Uterus (tissue), 3 donors: ENCODE measurements at regions not wholly inside any gene's neighbourhood (a gene's known extent, or its start where the extent isn't known, plus 50 kb on each side); places are given as distances from the start of the nearest gene placed in this dataset.

Source experiments
- DNase-seq, 2 donors: peaks; one replicate each; pipeline ENCODE4 v3.0.0-alpha.2; 2019 to 2020
- H3K27ac ChIP-seq, 2 donors: fragments of 200-600 bp; sonication (generic); 1 replicate in 1 of 2; 2 replicates in 1 of 2; pipeline ENCODE4 v1.5.1; 2016 to 2018
- H3K27me3 ChIP-seq, 2 donors: fragments of 200-600 bp; sonication (generic); one replicate each; pipeline ENCODE4 v1.5.1; 2018 to 2019; ENCODE audit warnings: control low read depth in 1 of 2
- H3K36me3 ChIP-seq, 2 donors: fragments of 200-600 bp; sonication (generic); one replicate each; pipeline ENCODE4 v1.5.1; 2019; ENCODE audit warnings: control low read depth in 1 of 2
- H3K4me1 ChIP-seq, 2 donors: fragments of 200-600 bp; sonication (generic); one replicate each; pipeline ENCODE4 v1.5.1; 2018 to 2019; ENCODE audit warnings: control low read depth in 1 of 2
- H3K4me3 ChIP-seq, 2 donors: fragments of 200-600 bp; sonication (generic); 1 replicate in 1 of 2; 2 replicates in 1 of 2; pipeline ENCODE4 v1.5.1; 2018 to 2019; ENCODE audit warnings: mild to moderate bottlenecking in 1 of 2
- H3K9me3 ChIP-seq, 2 donors: fragments of 200-600 bp; sonication (generic); one replicate each; pipeline ENCODE4 v1.5.1; 2019; ENCODE audit warnings: control low read depth in 1 of 2
- POLR2A ChIP-seq, 2 donors: fragments of 450-650 bp; IDR thresholded peaks; one replicate each; pipeline ENCODE4 v1.6.1; 2016; ENCODE audit warnings: antibody characterized with exemption in 2 of 2, mild to moderate bottlenecking in 1 of 2, moderate library complexity in 1 of 2
- intact Hi-C: fragments of 100-400 bp; cut with DNase I; formaldehyde crosslinking; loops from one replicate; pipeline ENCODE4 v1.15.1; 2023; ENCODE audit warnings: low total_unique reads
- TF ChIP-seq, protein P1 (sequence below), 4 experiments: fragments of 200-600 bp in 2 of 4; fragments of 450-650 bp in 2 of 4; sonication (generic) in 2 of 4; IDR thresholded peaks; one replicate each; pipeline ENCODE4 v1.5.1; 2016 to 2019; ENCODE audit warnings: antibody characterized with exemption in 4 of 4, mild to moderate bottlenecking in 2 of 4, moderate library complexity in 1 of 4
- donor health status: DM: yes; HTN: yes; CAD: no.

DNA sequence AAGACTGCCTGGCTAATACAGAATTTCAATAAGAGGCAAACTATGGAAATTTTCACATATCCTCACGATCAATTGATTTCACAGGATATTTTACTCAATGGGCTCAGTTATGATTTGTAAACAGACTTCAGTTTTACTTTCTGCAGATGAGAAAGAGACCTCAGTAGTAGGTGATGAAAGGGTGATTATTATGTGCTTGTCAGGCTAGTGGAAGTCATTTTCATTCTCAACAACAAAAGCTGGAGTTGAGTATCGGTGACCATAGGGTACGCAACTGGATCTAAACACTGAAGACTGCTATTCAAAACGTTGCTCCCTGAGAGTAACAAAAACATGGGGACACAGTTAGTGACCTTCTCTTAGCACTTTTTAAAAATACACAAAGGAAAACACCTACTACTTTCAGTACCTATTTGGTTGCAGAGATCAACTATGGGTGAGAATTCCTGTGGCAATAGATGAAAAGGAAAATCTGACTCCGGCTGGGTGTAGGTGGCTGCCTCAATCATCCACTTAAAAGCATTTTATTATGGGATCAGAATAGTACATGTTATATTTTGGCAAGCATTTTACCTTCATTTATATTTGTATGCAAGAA is 126.2 kb upstream of the VRK2 start:
- H3K9me3 ChIP-seq = no peaks in the 10 kb centered on the region

DNA sequence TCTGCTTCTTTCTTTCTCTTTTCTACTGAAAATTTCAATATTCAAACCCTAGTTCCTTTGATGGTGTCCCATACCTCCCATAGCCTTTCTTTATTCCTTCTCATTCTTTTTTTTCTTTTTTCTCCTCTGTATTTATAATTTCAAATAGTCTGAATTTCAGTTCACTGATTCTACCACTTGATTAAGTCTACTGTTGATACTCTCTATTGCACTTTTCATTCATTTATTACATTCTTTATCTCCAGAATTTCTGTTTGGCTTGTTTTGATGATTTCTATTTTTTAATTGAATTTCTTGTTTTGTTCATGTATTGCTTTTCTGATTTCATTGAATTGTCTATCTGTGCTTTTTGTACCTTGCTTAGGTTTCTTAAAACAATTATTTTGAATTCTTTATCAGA is 111.9 kb upstream of the VRK2 start:
- TF ChIP-seq POLR2A (IDR thresholded peaks at IDR 0.05) = no peak
- TF ChIP-seq, protein P1, sequence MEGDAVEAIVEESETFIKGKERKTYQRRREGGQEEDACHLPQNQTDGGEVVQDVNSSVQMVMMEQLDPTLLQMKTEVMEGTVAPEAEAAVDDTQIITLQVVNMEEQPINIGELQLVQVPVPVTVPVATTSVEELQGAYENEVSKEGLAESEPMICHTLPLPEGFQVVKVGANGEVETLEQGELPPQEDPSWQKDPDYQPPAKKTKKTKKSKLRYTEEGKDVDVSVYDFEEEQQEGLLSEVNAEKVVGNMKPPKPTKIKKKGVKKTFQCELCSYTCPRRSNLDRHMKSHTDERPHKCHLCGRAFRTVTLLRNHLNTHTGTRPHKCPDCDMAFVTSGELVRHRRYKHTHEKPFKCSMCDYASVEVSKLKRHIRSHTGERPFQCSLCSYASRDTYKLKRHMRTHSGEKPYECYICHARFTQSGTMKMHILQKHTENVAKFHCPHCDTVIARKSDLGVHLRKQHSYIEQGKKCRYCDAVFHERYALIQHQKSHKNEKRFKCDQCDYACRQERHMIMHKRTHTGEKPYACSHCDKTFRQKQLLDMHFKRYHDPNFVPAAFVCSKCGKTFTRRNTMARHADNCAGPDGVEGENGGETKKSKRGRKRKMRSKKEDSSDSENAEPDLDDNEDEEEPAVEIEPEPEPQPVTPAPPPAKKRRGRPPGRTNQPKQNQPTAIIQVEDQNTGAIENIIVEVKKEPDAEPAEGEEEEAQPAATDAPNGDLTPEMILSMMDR (IDR thresholded peaks at IDR 0.05) = no peak
- H3K9me3 ChIP-seq = peaks cover 0 to 14% of the 10 kb centered on the region in 2 donors
- DNase-seq = no peak
- H3K4me3 ChIP-seq = no peak overlapping the region
- H3K36me3 ChIP-seq = no peaks in the 10 kb centered on the region
- no peaks in the 10 kb centered on the region for H3K27me3 ChIP-seq
- no peak overlapping the region for H3K27ac ChIP-seq
- intact Hi-C loops = no loop called here
- no peaks in the 10 kb centered on the region for H3K4me1 ChIP-seq

More for the DNA sequence above, 126.2 kb upstream of the VRK2 start:
- no peaks in the 10 kb centered on the region for H3K36me3 ChIP-seq
- TF ChIP-seq, protein P1 (IDR thresholded peaks at IDR 0.05) = no peak
- no peak for TF ChIP-seq POLR2A (IDR thresholded peaks at IDR 0.05)
- DNase-seq = no peak
- H3K4me1 ChIP-seq = no peaks in the 10 kb centered on the region
- no peak overlapping the region for H3K4me3 ChIP-seq
- no peak overlapping the region for H3K27ac ChIP-seq
- no peaks in the 10 kb centered on the region for H3K27me3 ChIP-seq
- intact Hi-C loops = no loop called here

GRCh38 chr2:57936216-57936615 is 110.4 kb upstream of the VRK2 start:
- intact Hi-C loops = no loop called here
- peaks cover 0 to 14% of the 10 kb centered on the region in 2 donors for H3K9me3 ChIP-seq
- no peaks in the 10 kb centered on the region for H3K27me3 ChIP-seq
- no peaks in the 10 kb centered on the region for H3K36me3 ChIP-seq
- no peak overlapping the region for H3K27ac ChIP-seq
- no peak overlapping the region for H3K4me3 ChIP-seq
- DNase-seq = no peak
- H3K4me1 ChIP-seq = no peaks in the 10 kb centered on the region
- TF ChIP-seq POLR2A (IDR thresholded peaks at IDR 0.05) = no peak
- TF ChIP-seq, protein P1 (IDR thresholded peaks at IDR 0.05) = no peak

- no peak for TF ChIP-seq POLR2A (IDR thresholded peaks at IDR 0.05)
- TF ChIP-seq, protein P1 (IDR thresholded peaks at IDR 0.05) = no peak
- Histone ChIP-seq H3K27ac (no peak overlapping the region), H3K4me1 (no peaks in the 10 kb centered on the region), H3K36me3 (no peaks in the 10 kb centered on the region), H3K27me3 (no peaks in the 10 kb centered on the region), H3K9me3 (peaks cover 0 to 14% of the 10 kb centered on the region in 2 donors), H3K4me3 (no peak overlapping the region)
- no peak for DNase-seq
- intact Hi-C loops = no loop called here
Observed at GRCh38 chr2:57937456-57937855, 109.2 kb upstream of the VRK2 start.

DNA sequence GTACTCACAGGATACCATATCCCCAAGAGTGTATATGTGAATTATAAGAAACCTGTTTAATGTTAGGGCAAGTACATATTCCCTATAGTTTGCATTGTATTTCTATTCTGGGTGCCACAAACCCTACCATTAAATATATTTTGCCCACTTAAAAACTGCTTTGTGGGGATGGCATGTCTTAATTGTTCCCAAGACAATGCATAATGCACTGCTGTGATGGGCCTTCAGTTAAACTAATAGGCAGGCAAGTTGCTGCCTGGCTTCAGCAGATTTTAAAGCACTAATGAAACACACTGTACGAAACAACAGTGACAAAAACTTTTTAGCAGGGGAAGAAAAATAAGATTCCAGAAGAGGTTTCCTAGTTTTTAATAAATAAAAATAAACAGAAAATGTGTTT is 104.8 kb upstream of the VRK2 start:
- intact Hi-C loops = no loop called here
- H3K27ac ChIP-seq = no peak overlapping the region
- no peaks in the 10 kb centered on the region for H3K36me3 ChIP-seq
- no peaks in the 10 kb centered on the region for H3K4me1 ChIP-seq
- no peaks in the 10 kb centered on the region for H3K9me3 ChIP-seq
- no peak for DNase-seq
- TF ChIP-seq, protein P1 (IDR thresholded peaks at IDR 0.05) = no peak
- no peak for TF ChIP-seq POLR2A (IDR thresholded peaks at IDR 0.05)
- no peaks in the 10 kb centered on the region for H3K27me3 ChIP-seq
- no peak overlapping the region for H3K4me3 ChIP-seq
